NOMO-1 treated with DMSO at 0.1 percent for 48 hours (cell line): ENCODE measurements at regions not wholly inside any gene's neighbourhood (a gene's known extent, or its start where the extent isn't known, plus 50 kb on each side); places are given as distances from the start of the nearest gene placed in this dataset.
"Not testable (repeated sequence)": the region's sequence is repeated elsewhere in the genome, so short reads cannot be mapped to it uniquely, and the experiment has no call there.

ENCODE experiments used
- DNase-seq: peaks from one replicate; lab custom pipeline; 2025; ENCODE audit not compliant: unreplicated experiment; lab: John Stamatoyannopoulos, UW

DNA sequence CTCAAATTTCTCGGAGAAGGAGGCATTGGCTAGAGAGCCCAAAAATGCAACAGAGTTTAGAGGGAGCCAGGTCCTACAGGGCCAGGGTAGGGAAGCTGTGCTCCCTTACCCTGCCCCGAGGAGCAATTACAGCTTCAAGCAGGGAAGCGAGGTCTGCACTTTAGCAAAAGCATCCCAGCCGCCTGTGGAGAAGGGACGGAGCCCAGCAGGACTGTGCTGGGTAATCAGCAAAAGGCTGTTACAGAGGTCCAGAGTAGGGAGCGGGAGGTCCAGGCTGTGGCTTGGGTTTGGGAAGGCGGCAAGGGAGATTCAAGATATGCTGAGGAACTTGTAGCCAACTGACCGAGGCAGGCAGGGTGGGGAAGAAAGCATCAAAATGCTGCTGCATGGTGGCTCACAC, 162.6 kb downstream of the TMEM132E start:
- DNase-seq: no peak

DNA sequence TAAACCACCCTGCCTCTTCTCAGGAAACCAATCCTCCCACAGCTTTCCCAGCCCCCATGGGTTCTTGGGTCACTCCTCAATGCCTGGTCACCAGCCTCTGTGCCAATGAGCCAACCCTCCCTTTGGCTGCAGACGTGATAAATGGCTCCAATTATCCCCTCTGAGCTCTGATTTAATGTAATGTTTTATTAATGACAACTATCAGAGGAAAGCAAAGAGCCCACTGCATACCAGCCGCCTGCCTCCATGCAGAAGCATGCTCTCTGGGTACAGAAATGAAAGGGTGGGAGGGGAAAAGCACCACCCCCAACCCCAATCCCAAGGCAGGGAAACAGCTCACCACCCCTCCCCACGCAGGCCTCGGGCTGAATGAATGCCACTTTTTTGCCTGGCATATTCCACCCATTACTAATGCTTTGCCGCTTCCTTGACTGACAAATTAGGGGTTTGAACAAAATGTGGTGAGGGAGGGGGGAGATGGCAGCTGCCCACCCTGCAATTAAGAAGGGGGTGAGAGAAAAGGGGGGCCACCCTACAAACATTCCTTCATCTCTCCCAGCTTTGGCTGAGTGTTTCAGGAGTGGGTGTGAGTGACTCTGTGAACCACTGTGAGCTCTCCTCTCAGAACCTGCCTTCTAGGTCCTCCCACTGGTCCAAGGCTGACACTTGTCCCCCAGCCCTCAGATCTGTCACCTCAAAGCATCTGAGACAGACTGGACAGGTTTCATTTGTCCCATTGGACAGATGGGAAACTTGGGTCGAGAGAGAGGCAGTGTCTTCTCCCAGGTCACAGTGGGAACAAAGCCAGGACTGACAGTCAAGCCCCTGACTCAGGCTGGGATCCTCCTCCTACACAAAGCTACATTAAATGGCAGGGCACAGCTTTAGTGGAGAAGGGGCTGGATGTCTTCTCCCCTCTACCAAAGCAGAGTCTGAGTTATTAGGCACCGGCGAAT, 161.5 kb downstream of the TMEM132E start:
- no peak for DNase-seq

DNA sequence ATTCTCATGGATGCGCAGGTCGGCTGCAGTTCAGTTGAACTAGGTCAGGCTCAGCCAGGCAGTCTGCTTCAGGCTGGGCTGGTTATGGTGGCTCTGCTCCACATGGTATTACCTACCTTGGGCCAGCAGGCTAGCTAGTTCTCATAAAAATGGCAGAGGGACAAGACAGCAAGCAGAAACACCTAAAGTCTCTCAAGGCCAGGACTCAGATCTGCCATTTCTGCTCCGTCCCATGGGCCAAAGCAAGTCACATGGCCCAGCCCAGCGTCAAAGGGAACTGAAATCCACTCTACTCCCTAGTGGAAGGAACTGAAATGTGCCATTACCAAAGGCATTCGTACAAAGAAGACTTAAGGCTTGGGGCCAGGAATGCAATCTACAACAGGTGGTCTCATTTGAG, 160.0 kb downstream of the TMEM132E start:
- DNase-seq: no peak

DNA sequence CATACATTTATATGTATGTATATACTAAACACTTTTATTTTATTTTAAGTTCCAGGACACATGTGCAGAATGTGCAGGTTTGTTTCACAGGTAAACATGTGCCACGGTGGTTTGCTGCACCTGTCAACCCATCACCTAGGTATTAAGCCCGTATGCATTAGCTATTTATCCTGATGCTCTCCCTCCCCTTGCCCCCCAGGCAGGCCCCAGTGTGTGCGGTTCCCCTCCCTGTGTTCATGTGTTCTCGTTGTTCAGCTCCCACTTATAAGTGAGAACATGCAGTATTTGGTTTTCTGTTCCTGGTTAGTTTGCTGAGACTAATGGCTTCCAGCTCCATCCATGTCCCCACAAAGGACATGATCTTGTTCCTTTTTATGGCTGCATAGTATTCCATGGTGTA, 158.3 kb downstream of the TMEM132E start:
- DNase-seq: not testable (repeated sequence)

DNA sequence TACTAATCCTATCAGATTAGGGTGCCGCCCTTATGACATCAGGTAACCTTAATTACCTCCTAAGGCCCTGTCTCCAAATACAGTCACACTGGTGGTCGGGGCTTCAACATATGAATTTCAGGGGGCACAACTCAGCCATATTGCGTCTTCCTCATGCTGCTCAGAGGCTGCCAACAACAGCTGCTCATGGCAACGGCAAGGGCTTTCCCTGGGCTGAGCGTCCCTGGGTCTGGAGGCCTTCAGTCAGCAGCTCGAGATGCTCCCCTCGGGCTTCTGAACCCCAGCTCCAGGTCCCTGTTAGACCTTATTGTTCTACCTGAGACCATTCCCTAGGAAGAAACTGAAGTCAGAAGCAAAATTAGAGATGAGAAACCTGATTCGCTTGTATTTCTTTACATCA, 157.2 kb downstream of the TMEM132E start:
- DNase-seq: no peak

DNA sequence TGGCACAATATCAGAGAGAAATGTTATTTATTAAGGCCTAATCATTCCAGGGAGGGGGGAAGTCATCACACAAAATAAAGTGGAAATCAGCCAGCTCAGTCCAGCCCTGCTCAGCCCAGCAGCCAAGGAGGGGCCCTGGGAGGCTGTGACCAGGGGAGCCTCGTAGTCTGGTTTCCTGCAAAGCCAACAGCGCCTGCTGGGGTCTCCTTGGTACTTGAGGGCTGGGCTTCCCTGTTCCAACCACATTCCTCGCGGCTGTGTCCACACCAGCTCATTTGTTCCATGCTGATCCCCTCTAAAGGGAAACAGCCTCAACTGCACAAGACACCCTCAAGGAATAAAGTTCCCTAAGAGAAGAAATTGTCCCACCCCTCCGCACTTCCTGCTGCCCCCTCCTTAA, 154.0 kb downstream of the TMEM132E start:
- no peak for DNase-seq

DNA sequence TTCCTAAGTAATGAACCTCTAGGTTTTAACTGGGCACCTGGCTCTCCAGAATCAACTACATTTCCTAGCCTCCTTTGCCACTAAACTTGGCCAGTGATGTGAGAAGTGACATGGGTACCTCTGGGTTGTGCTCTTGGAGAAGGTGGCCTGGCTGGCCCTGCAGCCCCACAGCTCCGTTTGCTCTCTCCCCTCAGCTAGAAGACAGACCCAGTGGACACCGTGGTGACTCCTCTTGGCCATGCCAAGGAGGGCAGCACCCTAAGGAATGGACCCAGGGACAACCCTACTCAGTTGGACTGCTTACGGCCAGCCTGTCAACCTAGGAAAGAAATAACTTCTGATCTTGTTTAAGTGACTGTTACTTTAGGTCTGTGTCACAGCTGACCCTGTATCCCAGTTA, 151.4 kb downstream of the TMEM132E start:
- no peak for DNase-seq

DNA sequence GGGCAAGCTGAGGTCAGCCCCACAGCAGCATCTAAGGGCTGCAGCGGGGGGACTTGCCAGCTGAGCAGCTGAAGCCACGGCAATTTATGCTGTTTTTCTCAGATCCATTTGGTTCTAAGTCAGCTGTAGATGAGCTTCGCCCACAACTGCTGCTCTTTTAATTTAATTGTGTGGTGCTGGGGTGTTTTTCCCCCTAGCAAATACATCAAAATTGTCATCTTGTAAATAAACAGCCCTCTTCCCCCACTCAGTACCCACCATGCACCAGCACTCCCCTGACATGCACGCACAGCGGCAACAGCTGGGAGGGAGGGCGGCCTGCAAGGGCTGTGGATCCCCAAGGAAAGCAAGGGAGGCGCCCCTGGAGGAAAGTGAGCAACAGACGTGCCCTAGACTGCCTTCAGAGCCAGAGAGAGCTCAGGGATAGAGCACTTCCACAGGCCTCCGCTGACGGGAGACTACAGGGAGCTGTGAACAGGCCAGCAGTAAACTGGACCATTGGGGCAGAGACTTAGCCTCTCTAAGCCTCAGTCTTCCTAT, 149.5 kb downstream of the TMEM132E start:
- DNase-seq: no peak

DNA sequence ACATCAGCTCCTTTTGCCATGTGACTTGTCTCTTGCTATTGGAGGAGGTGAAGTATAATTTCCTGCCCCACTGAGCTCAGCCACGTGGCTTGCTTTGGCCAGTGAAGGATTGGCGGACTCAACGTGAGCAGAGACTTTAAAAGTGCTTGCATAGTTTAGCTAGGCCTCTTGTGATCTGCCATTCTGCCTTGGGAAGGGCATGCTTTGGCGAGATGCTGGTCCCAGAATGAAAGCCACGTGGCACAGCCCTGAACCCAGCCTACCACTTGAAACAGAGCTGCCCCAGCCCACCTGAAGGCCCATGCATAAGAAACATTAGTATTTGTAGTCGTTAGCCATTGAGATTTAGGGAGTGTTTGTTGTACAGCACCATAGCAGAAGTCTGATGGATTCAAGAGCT, 148.2 kb downstream of the TMEM132E start:
- DNase-seq: no peak

DNA sequence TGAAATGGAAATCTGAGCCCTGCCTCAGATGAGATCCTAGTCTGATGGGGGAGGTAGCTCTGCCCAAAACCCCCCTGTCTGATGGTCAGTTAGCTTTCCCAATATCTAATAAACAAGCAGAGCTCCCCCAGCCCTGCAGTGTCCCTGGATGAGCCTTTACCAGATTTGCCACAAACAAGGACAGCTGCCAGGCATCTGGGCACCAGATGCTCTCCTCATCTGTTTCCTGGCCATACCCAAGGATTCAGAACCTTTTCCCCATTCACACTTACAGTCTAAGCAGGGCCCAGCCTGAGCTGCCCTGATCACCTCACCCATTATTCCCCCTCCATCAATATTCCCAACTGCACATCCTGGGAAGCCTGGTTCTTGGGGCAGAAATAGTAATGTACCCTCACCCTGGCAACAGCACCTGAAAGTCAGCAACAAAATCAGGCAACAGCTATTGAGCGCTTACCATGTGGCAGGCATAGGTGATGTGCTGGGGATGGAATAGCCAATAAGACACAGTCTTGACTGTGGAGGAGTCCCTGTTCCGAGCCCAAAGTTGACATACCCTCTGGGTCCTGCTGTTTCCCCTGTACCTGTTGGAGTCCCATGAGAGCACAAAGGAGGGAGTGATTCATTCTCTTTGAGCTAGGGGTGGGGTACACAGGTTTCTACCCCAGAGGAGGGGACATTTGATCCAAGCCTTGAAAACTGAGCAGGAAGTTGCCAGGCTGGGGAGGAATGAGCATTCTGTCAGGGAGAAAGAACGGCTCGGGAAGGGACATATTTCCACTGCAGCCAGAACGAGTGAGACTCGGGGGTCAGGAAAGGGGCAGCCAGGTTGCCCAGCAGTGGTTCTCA, 147.4 kb downstream of the TMEM132E start:
- DNase-seq: no peak

DNA sequence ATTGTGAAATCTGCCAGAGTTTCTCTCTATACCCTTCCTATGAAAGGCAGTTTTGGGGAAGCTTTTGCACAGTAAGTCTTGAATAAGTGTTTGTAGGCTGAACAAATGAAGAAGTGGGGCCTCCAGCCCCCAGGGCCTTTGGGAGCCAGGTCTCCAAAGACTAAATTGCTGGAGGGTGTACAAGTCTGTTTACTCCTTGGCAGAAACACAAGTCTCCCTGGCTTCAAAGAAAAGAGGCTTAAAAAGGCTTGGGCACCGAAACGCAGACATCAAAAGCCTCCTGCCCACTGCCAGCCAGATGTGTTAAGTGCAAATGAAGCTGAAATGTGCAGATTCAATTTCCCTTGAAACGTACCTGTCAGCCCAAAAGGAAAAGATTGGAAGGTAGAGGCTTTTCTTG, 146.3 kb downstream of the TMEM132E start:
- DNase-seq: no peak

DNA sequence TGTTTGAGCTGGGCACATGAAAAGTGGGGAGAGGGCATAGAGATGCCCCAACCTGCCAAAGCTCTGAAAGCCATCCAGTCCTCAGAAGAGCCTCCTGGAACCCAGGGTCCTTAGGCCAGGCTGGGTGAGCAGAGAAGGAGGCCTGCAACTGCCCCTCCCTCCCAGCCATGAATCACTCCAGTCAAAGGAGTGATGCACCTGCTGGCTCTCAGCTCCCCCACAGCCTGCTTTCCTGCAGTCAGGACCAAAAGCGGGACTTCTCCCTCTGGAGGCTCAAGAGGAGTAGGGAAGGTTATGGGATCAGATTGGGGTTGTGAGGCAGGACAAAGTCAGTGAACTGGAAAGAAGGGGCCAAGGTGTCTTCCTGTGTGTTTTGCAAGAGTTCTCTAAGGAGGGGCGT, 145.6 kb downstream of the TMEM132E start:
- no peak for DNase-seq

DNA sequence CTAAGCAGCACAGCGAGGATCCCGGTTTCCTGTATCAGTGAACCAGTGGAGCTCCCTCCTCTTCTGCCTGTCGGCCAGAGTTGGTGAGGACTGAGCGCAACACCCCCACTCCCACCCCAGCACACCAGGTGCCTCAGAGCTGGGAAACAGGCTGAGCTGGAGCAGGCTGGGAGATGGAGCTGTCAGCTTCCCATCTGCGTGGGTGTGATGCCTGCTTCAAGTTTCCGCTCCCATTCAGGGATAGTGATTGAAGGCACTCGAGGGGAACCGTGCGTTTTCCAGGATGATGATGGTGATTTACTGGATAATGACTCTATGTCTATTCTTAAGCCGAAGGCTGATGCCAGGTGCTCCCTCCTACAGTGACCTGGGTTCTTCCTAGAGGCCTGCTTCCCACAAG, 144.5 kb downstream of the TMEM132E start:
- no peak for DNase-seq

DNA sequence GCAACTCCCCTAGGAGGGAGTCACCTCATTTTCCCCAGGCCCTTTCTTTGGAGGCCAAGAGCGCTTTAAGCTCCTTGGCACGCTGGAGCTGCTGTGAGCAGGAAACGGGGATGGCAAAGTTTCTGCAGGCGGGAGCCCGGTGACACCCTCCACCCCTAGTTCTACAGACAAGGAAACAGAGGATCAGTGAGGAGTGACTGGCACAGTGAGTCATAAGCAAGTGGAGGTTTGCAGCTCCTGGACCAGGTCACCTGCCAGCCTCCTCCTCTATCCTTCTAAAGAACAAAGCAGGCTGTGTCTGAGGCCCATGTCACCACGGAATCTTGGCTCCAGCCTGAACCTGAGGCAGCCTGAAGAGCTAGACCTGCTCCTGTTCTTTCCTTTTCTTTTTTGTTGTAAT, 141.9 kb downstream of the TMEM132E start:
- DNase-seq: no peak

DNA sequence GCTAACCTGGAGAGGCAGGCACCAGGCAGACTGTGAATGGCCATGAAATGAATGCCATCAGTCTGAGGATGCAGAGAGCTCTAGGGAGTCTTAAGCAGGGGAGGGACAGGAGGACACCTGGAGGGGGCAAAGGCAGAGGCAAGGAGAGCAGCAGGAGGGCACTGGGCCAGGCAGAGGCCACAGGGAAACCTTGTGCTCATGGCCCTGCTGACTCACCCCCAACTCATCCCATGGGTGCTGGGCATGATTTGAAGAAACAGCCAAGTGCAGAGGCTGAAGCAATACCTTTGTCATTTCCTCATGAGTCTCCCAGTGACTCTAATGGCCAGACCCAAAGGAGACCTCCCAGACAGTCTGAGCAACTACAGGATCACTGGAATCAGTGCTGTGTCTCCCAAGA, 141.4 kb downstream of the TMEM132E start:
- no peak for DNase-seq

DNA sequence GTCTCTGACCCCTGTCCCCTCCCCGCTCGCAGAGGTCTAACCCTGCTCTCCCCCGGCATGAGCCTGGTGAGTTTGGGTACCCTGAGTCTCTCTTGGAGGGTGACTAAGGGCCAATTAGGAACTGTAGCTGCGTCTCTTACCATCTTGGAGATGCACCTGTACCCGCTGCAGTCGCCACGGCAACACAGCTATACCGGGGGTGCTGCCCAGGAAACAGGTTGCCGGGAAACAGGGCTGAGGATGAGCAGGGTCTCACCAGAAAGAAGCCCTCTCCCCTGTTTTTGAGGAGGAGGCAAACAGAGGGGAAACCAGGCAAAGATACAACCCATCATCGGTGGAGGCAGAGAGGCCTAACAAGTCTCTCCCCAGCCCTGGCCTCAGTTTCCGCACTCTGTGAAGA, 140.2 kb downstream of the TMEM132E start:
- no peak for DNase-seq

DNA sequence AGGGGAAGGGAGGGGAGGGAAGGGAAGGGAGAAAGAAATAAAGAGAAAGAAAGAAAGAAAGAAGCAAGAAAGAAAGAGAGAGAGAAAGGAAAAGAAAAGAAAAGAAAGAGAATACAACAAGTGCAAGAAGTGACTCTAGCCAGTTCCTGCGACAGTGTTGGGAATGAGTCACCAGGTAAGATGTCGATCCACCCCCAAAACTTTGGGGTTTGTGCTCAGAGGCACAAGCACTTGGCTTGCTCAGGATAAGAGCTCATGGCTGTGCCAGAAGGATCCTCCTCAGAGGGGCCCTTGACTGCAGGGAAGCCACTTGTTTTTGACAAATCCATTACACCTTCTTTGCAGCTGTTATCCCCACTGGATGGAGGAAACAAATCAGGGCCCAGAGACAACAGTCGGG, 137.7 kb downstream of the TMEM132E start:
- DNase-seq: no peak

DNA sequence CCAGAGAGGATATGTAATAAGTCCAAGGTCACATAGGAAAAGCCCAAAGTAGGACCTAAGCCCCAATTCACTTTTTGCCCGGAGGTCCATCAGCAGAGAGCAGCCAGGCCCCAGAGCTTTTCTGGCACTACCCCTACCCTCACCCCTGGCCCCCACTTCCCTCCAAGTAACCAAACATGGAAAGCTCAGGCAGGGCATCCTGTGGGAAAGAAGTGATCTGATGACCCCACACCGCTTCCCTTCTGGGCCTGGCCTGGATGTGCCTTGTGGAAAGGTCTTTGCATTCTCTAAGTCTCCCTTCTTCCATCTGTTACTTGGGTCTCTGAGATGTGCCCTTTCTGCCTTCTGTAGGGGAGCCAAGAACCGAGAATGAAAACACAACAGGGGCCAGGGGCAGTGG, 136.9 kb downstream of the TMEM132E start:
- DNase-seq: no peak

DNA sequence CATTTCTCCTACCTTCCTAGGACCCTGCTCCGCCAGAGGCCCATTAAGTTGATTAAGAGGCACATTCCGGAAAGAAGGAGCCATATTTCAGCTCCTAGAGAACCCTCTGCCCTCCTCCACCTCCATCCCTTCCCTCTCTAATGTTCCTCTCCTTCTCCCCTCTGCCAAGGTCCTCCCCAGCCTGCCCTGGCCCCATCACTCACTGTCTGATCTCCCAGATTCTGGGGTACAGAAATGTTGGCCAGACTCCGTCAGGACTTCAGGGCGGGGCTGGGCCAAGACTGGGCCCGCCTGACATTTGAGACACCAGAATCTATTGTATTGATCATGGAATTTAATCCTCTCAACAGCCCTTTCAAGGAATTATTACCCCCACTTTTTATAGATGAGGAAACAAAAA, 136.1 kb downstream of the TMEM132E start:
- DNase-seq: no peak

DNA sequence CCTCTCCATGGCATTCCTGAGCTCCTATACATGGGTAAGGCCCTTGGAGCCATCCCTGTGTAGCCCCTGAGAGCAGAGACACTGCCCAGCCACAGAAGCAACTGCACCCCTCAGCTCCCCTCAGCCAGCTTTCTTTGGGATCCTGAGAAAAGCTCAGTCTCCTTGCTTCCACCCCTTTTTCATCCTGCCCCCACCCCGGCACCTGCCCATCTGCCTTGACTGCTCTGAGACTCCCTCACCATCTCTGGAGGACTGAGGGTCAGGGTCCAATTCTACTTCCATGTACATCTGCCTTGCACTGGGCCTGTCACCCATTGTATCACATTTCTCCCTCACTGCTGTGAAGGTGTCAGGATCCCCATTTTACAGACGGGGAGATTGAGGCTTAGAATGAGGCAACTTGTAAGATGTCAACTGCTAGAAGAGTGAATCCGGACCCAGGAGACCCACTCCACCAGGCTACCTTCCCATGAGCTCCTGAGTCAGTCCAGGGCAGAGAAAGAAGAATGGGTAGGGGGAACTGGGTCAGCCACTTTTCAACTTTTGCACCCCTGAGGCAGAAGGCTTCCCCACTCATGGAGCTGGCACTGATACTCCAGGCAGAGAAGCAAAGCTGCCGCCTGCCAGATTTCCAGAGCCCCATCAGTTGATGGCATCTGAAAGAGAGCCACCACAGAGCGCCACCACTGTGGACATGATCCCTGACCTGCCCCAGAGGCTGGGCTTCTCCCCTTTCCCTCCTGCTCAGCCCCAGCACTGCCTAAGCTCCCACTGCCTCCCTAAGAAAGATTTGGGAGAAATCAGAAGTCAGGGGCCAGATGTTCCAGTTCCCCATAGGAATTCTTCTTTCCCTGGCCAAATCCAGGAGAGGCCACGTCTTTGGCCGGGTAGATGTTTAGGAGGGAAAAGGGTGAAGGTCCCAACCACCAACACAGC, 135.4 kb downstream of the TMEM132E start:
- DNase-seq: no peak

DNA sequence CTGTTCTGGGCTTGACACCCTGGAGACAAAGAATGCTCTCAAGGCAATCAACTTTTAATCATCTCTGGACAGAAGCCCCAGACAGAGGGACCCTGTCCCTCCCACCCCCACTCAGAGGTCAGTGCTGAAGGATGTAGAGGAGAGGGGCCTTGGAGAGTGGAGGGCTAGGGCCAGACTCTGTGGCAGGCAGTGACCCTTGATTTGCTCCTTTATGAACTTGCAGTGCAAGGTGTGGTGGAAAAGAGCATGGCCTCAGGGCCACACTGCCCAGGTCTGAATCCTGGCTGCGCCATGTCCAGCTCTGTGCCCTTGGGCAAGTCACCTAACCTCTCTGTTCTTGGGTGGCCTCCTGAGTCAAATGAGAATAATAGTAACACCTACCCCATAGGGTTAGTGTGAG, 134.3 kb downstream of the TMEM132E start:
- DNase-seq: no peak
